Stomach (tissue), 4 donors: ENCODE measurements at regions not wholly inside any gene's neighbourhood (a gene's known extent, or its start where the extent isn't known, plus 50 kb on each side); places are given as distances from the start of the nearest gene placed in this dataset.

ENCODE experiments used
- CTCF ChIP-seq, 7 experiments: fragments of 450-650 bp in 4 of 7; fragments of 200-600 bp in 3 of 7; sonication (generic) in 3 of 7; IDR thresholded peaks; one replicate each; pipeline ENCODE4 v1.5.1; 2016 to 2019; ENCODE audit warnings: antibody characterized with exemption in 7 of 7, control low read depth in 2 of 7, mild to moderate bottlenecking in 1 of 7
- EP300 ChIP-seq: sonication (generic); formaldehyde crosslinking; IDR thresholded peaks from one replicate; pipeline ENCODE4 v1.6.1; 2017; ENCODE audit warnings: antibody characterized with exemption
- POLR2A ChIP-seq, 4 donors: fragments of 450-650 bp; IDR thresholded peaks; one replicate each; pipeline ENCODE4 v1.6.1; 2016; ENCODE audit warnings: antibody characterized with exemption in 4 of 4, control low read depth in 2 of 4, mild to moderate bottlenecking in 1 of 4, moderate library complexity in 1 of 4
- POLR2AphosphoS5 ChIP-seq, 3 donors: sonication (generic); formaldehyde crosslinking; IDR thresholded peaks; one replicate each; pipeline ENCODE4 v1.6.1; 2016; ENCODE audit warnings: antibody characterized with exemption in 3 of 3

GRCh38 chr13:79995334-79995733 lies 345.6 kb downstream of the SPRY2 start:
- TF ChIP-seq CTCF (IDR thresholded peaks at IDR 0.05) (no peak), POLR2AphosphoS5 (IDR thresholded peaks at IDR 0.05) (no peak), POLR2A (IDR thresholded peaks at IDR 0.05) (no peak), EP300 (no peak)
